ENCODE measurements at regions not wholly inside any gene's neighbourhood (a gene's known extent, or its start where the extent isn't known, plus 50 kb on each side); places are given as distances from the start of the nearest gene placed in this dataset.
"Not testable (repeated sequence)": the region's sequence is repeated elsewhere in the genome, so short reads cannot be mapped to it uniquely, and the experiment has no call there.

DNA sequence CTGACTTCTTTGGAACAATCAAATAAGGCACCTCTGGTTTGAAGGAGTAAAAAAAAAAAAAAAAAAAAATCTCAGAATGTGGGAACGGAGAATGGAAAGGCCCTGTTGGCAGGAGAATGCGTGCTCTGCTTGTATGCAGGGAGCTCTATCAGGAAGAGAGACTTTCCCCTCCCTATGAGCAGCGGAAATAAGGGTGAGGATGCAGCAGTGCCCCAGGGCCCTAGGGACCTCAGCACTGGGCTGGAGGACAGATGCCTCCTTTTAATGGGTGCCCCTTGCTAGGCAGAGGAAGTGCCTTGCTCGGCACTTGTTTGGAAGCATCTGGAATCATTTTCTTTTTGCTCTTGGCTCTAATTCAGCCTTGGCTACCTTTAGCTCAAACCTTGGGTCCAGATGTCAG, 283.4 kb upstream of the NBPF12 start:
- TF ChIP-seq BRCA1 (IDR thresholded peaks at IDR 0.05); BRCA1 (CRISPR knock-in tag; IDR thresholded peaks at IDR 0.05); RNF2 (IDR thresholded peaks at IDR 0.05); IRF2 (CRISPR knock-in tag; IDR thresholded peaks at IDR 0.05); POLR2A (conservative IDR thresholded peaks at IDR 0.05); SP1 (CRISPR knock-in tag; IDR thresholded peaks at IDR 0.05); POLR2AphosphoS5 (IDR thresholded peaks at IDR 0.05; ENCODE audit: control insufficient read depth, insufficient read depth, low read depth, low read length); KLF10 (CRISPR knock-in tag; IDR thresholded peaks at IDR 0.05); EZH2 (IDR thresholded peaks at IDR 0.05; ENCODE audit: borderline replicate concordance, low read depth, low read length): not testable (repeated sequence)
- TF ChIP-seq, protein P1, sequence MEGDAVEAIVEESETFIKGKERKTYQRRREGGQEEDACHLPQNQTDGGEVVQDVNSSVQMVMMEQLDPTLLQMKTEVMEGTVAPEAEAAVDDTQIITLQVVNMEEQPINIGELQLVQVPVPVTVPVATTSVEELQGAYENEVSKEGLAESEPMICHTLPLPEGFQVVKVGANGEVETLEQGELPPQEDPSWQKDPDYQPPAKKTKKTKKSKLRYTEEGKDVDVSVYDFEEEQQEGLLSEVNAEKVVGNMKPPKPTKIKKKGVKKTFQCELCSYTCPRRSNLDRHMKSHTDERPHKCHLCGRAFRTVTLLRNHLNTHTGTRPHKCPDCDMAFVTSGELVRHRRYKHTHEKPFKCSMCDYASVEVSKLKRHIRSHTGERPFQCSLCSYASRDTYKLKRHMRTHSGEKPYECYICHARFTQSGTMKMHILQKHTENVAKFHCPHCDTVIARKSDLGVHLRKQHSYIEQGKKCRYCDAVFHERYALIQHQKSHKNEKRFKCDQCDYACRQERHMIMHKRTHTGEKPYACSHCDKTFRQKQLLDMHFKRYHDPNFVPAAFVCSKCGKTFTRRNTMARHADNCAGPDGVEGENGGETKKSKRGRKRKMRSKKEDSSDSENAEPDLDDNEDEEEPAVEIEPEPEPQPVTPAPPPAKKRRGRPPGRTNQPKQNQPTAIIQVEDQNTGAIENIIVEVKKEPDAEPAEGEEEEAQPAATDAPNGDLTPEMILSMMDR (IDR thresholded peaks at IDR 0.05 in 2 of 3, conservative IDR thresholded peaks at IDR 0.05 in 1 of 3; ENCODE audit: insufficient read depth in 2 of 3, low read depth in 1 of 3, low read length in 3 of 3): not testable (repeated sequence)

Data from K562 (cell line).